ENCODE measurements at regions not wholly inside any gene's neighbourhood (a gene's known extent, or its start where the extent isn't known, plus 50 kb on each side); places are given as distances from the start of the nearest gene placed in this dataset.

DNA sequence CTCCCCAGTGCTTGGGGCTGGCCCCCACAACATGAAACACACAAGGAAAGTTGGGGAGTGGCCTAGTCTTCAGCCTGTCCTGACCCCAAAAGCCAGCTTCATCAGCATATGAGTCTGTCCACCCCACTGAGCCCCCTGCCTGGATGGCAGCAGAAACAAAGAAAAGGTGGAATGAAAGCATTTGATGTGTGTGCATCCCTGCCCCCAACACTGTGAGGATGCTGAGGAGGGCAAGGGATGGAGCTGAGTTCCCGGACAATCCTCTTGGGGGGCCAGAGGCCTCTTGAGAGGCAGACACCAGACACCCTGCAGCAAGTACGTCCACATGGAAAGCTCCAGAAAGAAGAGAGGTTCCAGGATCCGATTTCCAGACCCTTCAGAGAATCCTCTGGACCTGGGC lies 113.5 kb upstream of the PPP1R26 start:
- Histone ChIP-seq H3K4me2 (ENCODE audit: control insufficient read depth, extremely low read depth, insufficient read depth, low read depth, low read length) (no peak overlapping the region), H3K27me3 (ENCODE audit: control insufficient read depth, extremely low read depth, insufficient read depth, low read length) (no peaks in the 10 kb centered on the region), H3K4me1 (ENCODE audit: control insufficient read depth, extremely low read depth, insufficient read depth, low read length) (peaks cover 13% of the 10 kb centered on the region), H3K79me2 (ENCODE audit: control insufficient read depth, insufficient read depth, low read length) (no peaks in the 10 kb centered on the region), H3K36me3 (ENCODE audit: control insufficient read depth in 2 of 2, extremely low read depth in 1 of 2, insufficient read depth in 2 of 2, low read length in 2 of 2) (no peaks in the 10 kb centered on the region), H4K20me1 (ENCODE audit: control insufficient read depth, extremely low read depth, insufficient read depth, low read length) (no peaks in the 10 kb centered on the region), H3K4me3 (ENCODE audit: control insufficient read depth in 2 of 3, extremely low read depth in 1 of 3, insufficient read depth in 2 of 3, low read depth in 1 of 3, low read length in 3 of 3) (no peak overlapping the region), H3K9ac (ENCODE audit: control insufficient read depth, extremely low read depth, insufficient read depth, low read length) (no peak overlapping the region), H3K9me3 (ENCODE audit: control insufficient read depth, low read depth, low read length) (no peaks in the 10 kb centered on the region), H3K9me1 (ENCODE audit: control insufficient read depth, extremely low read depth, insufficient read depth, low read length) (no peaks in the 10 kb centered on the region), H3K27ac (ENCODE audit: control insufficient read depth, insufficient read depth, low read length) (no peak overlapping the region), H2AFZ (ENCODE audit: control insufficient read depth, low read length) (no peak overlapping the region)
- FAIRE-seq (no peak), DNase-seq (ENCODE audit: low read depth, low spot score) (no peak)
- no peak for TF ChIP-seq EZH2 (IDR thresholded peaks at IDR 0.05; ENCODE audit: low read length)
- TF ChIP-seq, protein P1, sequence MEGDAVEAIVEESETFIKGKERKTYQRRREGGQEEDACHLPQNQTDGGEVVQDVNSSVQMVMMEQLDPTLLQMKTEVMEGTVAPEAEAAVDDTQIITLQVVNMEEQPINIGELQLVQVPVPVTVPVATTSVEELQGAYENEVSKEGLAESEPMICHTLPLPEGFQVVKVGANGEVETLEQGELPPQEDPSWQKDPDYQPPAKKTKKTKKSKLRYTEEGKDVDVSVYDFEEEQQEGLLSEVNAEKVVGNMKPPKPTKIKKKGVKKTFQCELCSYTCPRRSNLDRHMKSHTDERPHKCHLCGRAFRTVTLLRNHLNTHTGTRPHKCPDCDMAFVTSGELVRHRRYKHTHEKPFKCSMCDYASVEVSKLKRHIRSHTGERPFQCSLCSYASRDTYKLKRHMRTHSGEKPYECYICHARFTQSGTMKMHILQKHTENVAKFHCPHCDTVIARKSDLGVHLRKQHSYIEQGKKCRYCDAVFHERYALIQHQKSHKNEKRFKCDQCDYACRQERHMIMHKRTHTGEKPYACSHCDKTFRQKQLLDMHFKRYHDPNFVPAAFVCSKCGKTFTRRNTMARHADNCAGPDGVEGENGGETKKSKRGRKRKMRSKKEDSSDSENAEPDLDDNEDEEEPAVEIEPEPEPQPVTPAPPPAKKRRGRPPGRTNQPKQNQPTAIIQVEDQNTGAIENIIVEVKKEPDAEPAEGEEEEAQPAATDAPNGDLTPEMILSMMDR (optimal IDR thresholded peaks at IDR 0.05 in 1 of 3, IDR thresholded peaks at IDR 0.05 in 1 of 3, conservative IDR thresholded peaks at IDR 0.05 in 1 of 3; ENCODE audit: extremely low read depth in 1 of 3, insufficient read depth in 2 of 3, low read length in 3 of 3), result no peak
- dilution Hi-C loops (cut with MboI; ENCODE audit: extremely low pct_ligation_motif_present, low sequenced_read_pairs), result loop anchor here (5.0 kb wide), 1 partner anchor 49 kb away; no protein-coding TSS in a partner anchor

DNA sequence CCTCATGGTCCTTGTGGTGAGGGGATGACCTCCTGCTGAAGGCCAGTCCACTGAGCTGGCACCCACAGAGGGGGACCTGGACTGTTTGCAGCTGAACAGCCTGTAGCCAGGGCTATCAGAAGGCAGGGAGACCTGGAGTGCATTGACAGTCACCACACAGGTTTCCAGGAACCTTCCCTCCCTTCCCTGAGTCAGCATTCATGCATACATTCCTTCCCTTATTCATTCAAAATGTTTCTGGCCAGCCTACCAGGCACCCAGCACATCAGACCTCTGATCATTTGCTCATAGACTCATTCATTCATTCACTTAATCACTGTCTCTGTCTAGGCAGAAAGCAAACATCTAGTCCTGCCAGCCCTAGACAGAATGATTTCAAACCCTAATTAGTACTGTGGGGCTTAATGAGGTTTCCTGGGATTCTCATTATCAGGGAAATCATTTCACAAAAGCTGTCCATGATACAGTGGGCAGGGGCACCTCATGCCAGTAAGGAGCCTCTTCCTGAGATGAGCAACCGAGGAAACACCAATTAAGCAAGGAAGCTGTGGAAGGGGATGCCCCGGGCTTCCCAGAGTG lies 110.1 kb upstream of the PPP1R26 start:
- dilution Hi-C loops (cut with MboI; ENCODE audit: extremely low pct_ligation_motif_present, low sequenced_read_pairs), result loop anchor here (5.0 kb wide), 1 partner anchor 52 kb away; no protein-coding TSS in a partner anchor
- peaks cover 13% of the 10 kb centered on the region for H3K4me1 ChIP-seq (ENCODE audit: control insufficient read depth, extremely low read depth, insufficient read depth, low read length)
- no peak overlapping the region for H3K4me3 ChIP-seq (ENCODE audit: control insufficient read depth in 2 of 3, extremely low read depth in 1 of 3, insufficient read depth in 2 of 3, low read depth in 1 of 3, low read length in 3 of 3)
- H3K36me3 ChIP-seq (ENCODE audit: control insufficient read depth in 2 of 2, extremely low read depth in 1 of 2, insufficient read depth in 2 of 2, low read length in 2 of 2), result no peaks in the 10 kb centered on the region
- H3K9ac ChIP-seq (ENCODE audit: control insufficient read depth, extremely low read depth, insufficient read depth, low read length), result no peak overlapping the region
- no peaks in the 10 kb centered on the region for H3K9me3 ChIP-seq (ENCODE audit: control insufficient read depth, low read depth, low read length)
- H3K4me2 ChIP-seq (ENCODE audit: control insufficient read depth, extremely low read depth, insufficient read depth, low read depth, low read length), result no peak overlapping the region
- H2AFZ ChIP-seq (ENCODE audit: control insufficient read depth, low read length), result no peak overlapping the region
- FAIRE-seq, result peak; percentile 82
- peaks cover 11% of the 10 kb centered on the region for H3K27me3 ChIP-seq (ENCODE audit: control insufficient read depth, extremely low read depth, insufficient read depth, low read length)
- no peaks in the 10 kb centered on the region for H4K20me1 ChIP-seq (ENCODE audit: control insufficient read depth, extremely low read depth, insufficient read depth, low read length)
- H3K79me2 ChIP-seq (ENCODE audit: control insufficient read depth, insufficient read depth, low read length), result no peaks in the 10 kb centered on the region
- DNase-seq (ENCODE audit: low read depth, low spot score), result peak; percentile 9
- no peak overlapping the region for H3K27ac ChIP-seq (ENCODE audit: control insufficient read depth, insufficient read depth, low read length)
- H3K9me1 ChIP-seq (ENCODE audit: control insufficient read depth, extremely low read depth, insufficient read depth, low read length), result no peaks in the 10 kb centered on the region
- no peak for TF ChIP-seq EZH2 (IDR thresholded peaks at IDR 0.05; ENCODE audit: low read length)
- TF ChIP-seq, protein P1 (optimal IDR thresholded peaks at IDR 0.05 in 1 of 3, IDR thresholded peaks at IDR 0.05 in 1 of 3, conservative IDR thresholded peaks at IDR 0.05 in 1 of 3; ENCODE audit: extremely low read depth in 1 of 3, insufficient read depth in 2 of 3, low read length in 3 of 3), result no peak

Data from keratinocyte (primary cell).